OCI-LY3 (cell line): ENCODE measurements at regions not wholly inside any gene's neighbourhood (a gene's known extent, or its start where the extent isn't known, plus 50 kb on each side); places are given as distances from the start of the nearest gene placed in this dataset.

Experiments
- CTCF ChIP-seq: fragments of 200-600, 300-600 bp; sonication (generic); IDR thresholded peaks from 2 replicates; pipeline ENCODE4 v1.5.1; 2014; ENCODE audit warnings: antibody characterized with exemption, low read length, low read depth
- EZH2phosphoT487 ChIP-seq: fragments of 200-600 bp; shearing (Covaris generic); IDR thresholded peaks from 2 replicates; pipeline ENCODE4 v1.6.1; 2018; ENCODE audit warnings: antibody characterized with exemption, mixed run types, low read depth

- no peak for TF ChIP-seq CTCF
- TF ChIP-seq EZH2phosphoT487, result no peak
Observed at GRCh38 chr9:10773136-10773535, 160.3 kb upstream of the PTPRD start.
